GM21528 (cell line): ENCODE measurements at regions not wholly inside any gene's neighbourhood (a gene's known extent, or its start where the extent isn't known, plus 50 kb on each side); places are given as distances from the start of the nearest gene placed in this dataset.

Source experiments
- ATAC-seq: cut with Tn5 transposase; IDR thresholded peaks from one replicate; pipeline ENCODE4 v1.9.1; 2021; ENCODE audit warnings: mild to moderate bottlenecking, moderate library complexity; ENCODE audit not compliant: unreplicated experiment, low FRiP score

DNA sequence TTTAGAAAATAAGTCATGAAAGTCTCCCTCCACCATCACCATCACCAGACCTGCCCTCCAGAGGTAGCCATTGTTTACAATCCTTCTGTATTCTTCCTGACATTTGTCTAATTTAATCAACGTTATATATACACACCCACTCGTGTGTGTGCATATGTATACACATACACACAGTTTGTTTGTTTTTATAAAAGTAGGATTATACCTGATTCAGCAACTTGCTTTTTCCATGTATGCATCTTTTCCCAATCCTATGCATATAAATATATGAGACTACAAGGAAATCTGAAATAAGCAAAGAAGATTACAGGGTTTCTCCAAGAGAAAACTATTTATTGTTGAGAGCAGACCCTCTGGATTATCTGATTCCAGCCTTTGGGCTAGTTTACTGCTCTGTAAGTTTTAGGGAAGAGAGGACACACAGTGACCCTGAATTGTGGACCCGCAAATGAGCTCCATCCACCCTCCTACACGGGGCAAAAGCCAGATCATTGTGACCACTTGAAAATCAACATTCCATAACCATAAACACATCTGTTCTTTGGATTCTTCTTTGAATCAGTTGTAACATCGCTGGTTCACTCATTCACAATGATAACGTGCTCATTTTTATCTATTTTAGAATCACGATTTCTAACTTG lies 104.3 kb downstream of the CPN2 start:
- no peak for ATAC-seq

DNA sequence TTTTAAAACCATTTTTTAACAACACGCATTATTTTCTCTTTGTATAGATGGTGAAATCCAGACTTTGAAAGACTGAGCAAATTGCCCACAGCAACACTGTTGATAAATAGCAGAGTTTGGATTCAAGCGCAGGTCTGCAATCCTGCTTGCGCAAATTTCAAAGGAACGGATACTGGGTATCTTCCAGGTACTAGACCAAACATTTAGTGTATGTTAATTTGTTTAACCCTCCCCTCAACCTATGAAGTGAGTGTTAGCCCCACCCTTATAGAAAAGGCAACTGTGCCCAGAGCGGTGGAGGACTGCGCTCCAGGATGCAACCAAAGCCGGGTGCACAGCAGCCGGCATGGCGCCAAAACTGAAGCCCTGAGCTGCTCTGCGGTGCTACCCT lies 103.8 kb downstream of the CPN2 start:
- no peak for ATAC-seq

DNA sequence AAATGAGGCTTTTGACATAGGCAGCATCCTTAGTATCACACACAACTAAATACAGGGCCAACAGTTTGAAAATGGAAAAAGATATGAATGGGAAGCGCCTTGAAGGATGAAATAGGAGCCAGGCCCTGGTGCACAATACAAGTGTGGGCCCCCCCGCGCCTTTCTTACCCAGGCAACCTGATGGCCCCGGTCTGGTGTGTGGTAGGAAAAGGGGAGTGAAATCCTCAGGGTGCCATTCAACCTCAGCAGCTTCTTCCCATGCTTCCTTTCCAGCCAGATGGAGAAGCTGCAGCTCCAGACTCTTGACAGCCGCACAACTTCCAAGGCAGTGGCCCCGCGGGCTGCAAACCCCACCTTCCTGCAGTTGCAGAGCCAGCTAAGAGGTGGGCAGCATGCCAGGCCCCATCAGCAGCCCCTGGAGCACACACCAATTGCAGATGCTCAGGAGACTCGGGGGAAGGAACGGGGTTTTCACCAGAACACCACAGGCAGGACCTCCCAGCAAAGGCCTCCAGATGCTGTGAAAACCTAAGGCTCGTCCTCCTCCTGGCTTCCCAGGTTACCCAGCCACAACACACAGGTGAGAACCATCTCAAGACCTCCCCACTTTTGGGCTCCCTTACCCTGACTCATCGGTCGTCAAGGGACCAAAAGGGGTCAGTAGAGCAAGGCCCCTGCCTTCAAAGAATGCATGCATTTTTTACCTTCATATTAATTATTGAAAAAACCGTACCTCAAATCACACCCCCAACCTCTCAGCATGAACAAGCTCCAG lies 101.6 kb downstream of the CPN2 start:
- no peak for ATAC-seq

DNA sequence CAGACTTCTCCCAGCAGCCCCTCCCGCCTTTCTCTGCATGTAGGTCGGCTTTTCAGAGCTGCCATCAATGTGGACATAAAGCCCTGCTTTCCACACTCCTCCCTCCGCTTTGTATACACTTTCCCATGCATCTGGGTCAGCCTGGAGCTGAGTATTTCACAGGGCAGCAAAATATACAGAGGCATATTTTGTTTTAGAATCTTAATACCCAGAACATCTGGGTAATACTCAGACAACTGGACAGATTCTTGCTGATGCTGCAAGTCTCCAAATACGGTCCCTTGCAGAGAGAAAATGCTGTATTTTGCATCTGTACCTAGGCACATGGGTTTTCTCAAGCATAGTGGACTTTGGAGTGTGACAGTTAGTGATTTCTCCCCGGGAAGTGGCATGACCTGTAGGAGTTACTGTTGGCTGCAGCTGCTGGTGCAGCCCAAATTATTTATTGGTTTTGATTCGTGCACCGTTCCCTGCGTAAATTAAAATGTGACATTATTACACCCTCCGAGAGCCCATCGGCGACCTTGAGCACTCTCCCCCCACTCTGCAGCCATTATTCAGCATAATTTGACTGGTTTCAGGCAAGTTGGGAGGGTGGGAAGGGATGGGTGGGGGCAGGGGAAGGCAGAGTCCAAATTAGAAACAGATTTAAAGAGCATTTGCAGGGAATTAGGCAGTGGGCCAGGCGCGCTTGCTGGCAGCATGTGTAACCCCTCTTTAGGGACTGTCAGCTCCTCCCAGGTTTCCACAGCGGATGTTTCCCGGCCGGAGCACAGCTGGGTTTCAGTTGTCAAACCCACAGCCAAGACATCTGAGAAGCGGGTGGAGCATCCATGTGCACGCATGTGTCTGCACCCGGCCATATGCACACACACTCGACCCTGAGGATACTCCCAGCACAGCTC lies 100.8 kb downstream of the CPN2 start:
- ATAC-seq: no peak

DNA sequence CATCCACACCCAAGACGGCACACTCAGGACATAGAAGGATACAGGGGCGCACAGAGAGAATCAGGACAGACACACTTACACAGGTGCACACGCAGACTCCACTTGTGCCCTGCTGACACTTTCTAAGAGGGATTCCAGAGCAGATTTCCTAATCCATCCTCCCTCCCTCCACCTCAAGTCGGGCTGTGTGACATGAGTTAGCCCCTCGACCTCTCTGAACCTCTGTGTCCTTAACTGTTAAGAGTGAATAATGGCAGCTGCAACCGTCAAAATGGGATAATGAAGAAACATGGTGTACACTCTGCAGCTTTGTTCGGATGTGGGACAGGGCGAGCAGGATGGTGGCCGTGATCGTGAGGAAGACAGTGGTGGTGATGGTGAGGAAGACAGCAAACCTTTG lies 100.1 kb downstream of the CPN2 start:
- ATAC-seq: no peak

DNA sequence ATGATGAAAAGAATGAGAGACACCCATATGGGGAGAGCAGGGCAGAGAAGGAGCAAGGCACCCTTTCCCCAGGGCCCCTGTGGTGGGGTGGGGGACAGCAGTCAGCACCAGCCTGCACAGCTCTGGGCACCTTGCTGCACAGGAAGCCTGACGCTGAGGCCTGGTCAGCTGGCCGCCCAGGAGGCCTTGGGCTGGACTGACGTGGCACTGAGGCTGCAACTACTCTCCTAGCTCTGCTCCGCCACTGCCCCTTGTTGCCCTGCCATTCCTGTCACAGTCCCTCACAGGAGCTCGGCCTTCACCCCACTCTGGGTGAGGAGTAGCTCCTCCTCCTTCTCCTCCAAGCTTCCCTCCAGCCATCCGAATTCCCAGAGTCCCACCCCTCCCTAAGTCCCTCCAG lies 99.7 kb downstream of the CPN2 start:
- no peak for ATAC-seq

DNA sequence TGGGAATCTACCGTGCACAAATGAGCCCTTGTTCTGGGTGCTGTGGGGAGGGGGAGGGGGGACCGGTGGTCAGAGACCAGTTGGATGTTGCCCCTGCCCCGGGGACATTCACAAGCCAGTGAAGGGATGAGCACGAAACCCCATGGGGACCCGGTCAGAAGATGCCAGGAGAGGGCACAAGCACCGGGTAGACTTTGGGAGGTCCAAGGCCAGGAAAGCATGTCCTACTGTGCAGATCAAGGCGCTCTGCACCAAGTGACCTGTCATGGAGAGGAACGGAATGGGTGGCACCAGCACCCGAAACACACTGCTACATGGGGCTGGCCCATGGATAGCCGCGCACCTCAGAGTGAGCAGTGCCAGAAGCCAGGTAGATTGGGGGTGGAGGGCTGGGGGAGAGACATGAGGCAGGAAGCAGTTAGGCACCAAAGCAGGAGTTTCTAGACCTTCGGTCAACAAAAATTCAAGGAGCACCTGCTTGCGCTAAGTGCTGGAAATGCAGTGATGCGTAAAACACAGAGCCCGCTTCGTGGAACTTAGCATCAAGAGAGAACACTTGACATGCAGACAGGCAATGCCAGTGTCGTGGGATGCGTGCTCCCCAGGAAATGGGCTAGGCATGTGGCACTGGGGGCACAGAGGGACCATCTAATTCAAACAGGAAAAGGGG lies 99.1 kb downstream of the CPN2 start:
- no peak for ATAC-seq

DNA sequence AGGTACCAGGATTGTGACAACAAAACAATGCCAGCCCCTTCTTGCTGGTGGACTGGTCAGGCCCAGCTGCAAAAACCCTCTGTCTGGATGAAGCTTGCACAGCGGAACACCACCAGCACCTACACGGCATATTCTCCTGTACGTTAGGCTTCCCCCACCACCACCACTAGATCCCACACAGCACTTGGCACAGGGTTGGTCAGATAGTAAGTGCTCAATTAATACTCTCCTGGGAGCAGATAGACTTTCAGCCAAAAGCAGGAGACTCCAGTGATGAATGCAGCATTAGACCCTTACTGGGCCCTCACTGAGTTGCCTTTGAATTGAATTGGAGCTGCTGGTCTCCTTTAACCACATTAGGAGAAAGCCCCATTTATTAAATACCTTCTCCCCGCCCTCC lies 97.9 kb downstream of the CPN2 start:
- ATAC-seq: no peak

DNA sequence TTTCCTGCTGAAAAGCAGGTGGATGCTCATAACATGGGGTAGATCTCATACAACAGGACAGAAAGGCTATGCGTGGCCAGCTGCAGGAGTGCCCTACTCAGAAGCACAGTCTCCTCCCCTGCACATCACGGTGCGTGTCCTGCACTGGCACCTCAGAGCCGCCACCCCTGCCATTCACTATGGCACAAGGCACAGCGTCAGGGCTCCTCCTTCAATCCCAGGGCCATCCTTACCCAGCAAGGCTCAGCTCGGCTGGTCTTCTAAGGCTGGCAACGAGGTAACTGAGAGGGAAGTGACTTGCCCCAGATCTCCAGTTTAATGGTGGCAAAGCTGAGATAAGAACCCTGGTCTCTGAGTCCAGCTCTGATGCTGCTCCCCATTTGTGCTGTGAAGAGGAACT lies 97.1 kb downstream of the CPN2 start:
- no peak for ATAC-seq

DNA sequence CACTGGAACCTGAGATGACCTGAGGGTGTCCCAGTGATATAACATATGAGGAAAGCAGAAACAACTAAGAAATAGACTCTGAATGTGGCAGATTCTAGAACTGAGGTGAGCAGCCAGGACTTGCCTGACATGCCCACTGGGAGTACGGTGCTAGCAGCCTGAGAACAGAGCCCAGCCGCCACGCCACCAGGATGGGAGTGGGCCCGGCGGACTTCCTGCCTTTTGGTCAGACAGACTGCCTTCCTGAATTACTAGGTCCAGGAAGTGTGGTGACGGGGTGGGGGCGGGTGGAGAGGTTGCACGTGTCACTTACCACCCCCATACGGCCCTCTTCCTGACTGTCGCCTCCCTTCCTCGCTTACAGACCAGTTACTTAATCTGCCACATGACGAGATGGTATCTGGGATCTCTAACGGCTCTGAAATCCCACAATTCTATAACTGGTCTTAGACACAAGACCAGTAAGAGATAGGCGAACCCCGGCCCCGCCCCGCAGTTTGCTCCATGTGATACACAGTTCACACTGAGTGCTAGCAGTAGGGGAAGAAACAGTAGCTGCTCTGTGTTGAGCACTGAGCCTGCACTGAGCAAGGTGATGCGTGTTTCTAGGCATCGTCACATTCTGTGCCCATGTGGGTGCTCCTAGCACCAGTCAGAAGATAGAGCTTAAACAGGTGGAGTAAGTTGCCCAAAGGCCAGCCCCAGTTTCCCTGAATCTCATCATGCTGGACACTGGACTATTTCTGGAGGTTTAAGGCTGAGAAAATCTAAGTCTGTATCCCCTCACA lies 95.7 kb downstream of the CPN2 start:
- peak; percentile 63 for ATAC-seq

DNA sequence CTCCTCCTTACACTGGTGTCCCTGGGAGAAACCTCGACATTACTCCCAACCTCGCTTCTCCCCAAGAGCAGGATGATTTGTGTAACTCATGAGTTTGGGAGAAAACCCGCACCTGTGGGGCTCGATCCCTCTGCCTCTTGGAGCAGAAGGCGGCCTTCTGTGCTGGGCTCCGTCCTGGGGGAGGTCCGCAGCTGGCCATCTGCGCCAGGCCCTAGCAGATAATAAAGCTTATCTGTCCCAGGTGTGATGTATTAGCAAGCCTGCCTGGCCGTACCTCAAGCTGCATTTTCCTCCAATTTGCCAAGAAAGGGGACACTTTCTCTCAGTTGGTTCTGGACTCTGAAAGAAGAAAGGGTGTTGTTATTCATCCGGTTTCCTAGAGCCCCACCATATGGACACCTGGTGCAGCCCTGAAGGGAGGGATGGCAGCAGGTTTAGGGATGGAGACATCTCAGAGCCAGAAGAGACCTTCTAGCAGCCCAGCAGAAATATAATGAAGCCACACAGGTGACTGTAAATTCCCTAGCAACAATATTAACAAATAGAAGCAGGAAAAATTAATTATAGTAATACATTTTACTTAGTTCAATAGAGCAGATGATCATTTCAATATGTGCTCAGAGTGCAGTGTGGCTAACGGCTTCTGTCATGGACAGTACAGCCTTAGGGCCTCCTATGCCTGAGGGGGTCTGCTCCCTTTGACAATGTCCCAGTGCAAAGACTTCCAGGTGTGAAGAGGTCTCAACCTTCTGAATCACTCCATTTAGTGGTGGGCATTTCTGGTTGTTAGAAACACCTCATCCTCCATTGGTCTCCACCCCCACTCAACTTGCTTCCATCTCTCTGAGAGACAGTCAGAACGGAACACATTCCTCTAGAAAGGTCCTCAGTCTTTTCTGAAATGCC lies 94.8 kb downstream of the CPN2 start:
- ATAC-seq: no peak

DNA sequence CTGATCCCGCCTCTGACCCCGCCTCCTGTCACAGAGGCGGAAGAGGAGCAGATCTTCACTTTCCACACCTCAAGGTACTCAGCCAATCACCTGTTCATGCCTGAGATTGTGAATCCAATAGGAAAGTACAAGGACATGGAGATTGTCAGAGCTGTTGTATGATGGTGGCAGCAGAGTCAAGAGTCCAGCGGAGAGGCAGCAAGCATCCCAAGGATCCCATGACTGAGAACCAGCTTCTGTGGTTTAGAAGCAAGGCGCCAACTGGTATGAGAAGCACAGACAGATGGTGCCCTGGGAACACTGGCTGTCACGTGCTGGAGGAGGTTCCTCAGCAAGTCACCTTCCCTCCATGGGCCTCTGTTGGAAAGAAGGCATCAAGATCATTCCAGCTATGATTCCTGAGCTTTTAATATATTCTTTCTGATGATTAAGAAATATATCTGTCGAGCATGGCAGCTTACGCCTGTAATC lies 93.9 kb downstream of the CPN2 start:
- ATAC-seq: no peak

DNA sequence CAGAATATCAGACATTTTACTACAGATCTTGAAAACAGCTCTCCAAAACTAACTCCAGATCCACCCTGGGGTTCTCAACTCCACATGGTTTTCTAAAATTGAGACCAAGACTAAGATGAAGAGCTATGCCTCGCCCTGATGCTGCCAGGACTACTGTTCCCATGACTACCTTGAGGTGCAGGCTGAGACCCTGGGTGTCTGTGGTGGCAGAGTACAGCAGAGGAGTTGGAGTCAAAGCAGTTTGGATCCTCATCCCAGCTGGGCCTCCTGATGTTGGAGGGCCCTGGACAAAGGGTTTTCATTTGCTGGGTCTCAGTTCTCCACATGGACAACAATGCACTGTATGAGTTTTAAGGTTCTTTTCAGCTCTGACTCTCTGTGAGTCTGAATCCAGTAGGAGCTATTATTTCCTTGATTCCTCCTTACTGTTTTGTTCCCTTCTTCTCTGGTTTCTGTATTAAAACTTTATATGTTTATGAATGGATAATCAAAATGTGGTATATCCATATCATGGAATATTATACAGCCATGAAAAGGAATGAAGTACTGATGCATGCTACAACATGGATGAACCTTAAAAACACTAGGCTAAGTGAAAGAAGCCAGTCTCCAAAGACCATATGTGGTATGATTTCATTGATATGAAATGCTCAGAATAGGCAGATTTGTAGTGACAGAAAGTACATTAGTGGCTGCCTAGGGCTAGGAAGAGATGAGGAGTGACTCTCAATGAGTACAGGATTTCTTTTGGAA lies 93.0 kb downstream of the CPN2 start:
- ATAC-seq: no peak

DNA sequence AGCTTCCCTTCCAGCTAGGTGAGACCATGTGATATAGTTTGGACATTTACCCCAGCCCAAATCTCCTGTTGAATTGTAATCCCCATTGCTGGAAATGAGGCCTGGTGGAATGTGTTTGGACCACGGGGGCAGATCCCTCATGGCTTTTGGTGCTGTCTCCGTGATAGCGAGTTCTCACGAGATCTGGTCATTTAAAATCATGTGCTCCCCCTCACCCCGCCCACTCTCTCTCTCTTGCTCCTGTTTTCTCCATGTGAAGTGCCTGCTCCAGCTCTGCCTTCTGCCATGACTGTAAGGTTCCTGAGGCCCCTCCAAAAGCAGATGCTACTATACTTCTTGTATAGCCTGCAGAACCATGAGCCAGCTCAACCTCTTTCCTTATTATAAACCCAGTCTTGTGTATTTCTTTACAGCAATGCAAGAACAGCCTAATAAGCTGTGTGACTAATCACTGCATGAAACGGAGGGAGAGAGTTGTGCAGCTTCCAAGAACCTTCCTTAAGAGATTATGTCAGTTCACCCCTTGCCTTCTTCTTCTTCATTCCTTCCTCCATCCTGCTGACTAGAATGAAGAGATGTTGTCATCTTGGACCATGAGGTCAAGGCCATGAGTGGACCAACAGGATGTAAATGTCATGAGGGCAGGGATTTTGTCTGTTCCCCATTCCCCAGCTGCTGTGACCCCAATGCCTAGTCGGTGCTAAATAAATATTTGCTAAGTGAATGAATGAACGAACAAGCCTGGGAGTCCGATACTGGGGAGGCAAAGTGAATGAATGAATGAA lies 91.0 kb downstream of the CPN2 start:
- no peak for ATAC-seq

DNA sequence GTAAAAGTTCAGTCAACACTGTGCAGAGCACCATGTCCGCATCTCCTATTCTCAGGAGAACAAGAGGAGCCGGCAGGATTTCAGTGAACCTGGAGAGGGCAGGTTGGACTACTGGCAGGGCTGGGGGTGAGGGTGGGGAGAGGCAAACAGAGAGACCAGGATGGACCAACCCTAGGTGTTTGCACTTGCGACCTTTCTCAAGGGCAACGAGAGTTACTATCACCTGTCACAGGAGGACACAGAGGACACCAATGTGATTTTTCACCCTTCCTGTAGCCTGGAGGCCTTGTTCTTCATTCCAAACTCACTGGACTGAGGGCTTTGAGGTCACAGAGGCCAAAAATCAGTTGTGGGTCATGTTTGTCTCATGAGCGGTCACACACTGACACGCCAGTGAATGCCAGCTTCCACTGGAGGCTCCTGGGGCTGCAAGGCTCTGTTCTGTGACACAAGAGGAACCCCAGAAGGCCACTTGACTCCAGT lies 89.5 kb downstream of the CPN2 start:
- ATAC-seq: no peak

DNA sequence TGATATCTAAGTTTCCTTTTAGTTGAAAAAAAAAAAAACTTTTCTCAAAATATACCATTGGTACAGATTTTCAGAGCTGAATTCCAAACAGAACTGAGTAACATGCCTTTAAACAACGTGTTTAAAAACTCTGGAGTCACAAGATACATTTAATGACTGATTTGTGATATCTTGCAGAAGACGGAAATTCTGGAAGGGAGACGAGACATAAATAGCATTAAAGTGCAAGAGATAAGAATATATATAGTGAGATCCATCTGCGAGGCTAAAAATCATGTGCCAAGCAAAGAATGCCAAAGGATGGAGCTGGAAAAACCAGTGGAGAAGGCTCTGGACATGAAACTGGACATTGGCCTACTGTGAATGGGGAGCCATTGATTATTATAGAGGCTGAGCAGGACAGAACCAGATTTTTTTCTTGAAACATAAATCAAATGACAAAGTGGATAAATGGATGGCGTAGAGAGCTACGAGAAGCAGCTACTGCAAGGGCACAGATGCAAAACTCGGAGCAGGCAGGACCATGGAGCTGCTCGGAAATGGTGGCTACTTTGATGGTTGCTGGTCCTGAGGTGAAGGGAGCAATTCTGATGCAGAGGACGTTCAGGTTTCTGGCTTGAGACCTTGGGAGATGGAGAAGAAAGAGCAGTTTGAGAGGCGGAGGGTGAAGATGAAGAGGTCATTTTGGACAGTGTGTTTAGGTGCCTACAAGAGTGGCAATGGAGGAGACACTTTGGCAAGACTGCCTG lies 88.8 kb downstream of the CPN2 start:
- no peak for ATAC-seq

DNA sequence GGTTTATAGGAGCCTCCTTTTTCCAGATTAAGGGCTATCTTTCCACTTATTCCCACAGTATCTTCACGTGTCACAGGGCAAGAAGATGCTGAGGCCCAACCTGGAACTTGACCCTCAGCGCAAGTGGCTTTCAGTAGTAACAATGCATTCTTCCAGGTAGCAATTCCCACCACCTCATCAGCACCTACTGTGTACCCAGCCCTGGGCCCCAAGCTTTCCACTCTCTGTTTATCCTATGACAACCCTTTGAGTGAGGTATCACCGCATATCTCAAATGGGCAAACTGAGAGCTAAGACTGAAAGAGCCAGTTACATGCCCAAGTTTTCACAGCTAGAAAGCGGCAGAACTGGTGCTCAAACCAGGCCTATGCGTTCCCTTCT lies 88.2 kb downstream of the CPN2 start:
- ATAC-seq: no peak
